Smooth muscle cell (in vitro differentiated cells): ENCODE measurements at regions not wholly inside any gene's neighbourhood (a gene's known extent, or its start where the extent isn't known, plus 50 kb on each side); places are given as distances from the start of the nearest gene placed in this dataset.

Experiments used
- DNase-seq: peaks from one replicate; lab custom pipeline; 2025; ENCODE audit not compliant: unreplicated experiment; lab: John Stamatoyannopoulos, UW
- H2AFZ ChIP-seq: fragments of 200-600 bp; sonication (generic); 2 replicates; pipeline ENCODE4 v1.6.0; 2016; ENCODE audit warnings: antibody characterized with exemption, low read depth, mild to moderate bottlenecking
- H3F3A ChIP-seq: fragments of 200-600 bp; sonication (generic); 2 replicates; pipeline ENCODE4 v1.6.0; 2017; ENCODE audit warnings: antibody characterized with exemption, low read depth
- H3K27ac ChIP-seq: fragments of 200-600 bp; sonication (generic); 2 replicates; pipeline ENCODE4 v1.5.1; 2016; ENCODE audit warnings: low read depth, mild to moderate bottlenecking
- H3K27me3 ChIP-seq: fragments of 200-600 bp; sonication (generic); 2 replicates; pipeline ENCODE4 v1.6.1; 2016; ENCODE audit warnings: low read depth, mild to moderate bottlenecking
- H3K36me3 ChIP-seq: fragments of 200-600 bp; sonication (generic); 2 replicates; pipeline ENCODE4 v1.5.1; 2016; ENCODE audit warnings: low read depth
- H3K4me1 ChIP-seq: fragments of 200-600 bp; sonication (generic); 2 replicates; pipeline ENCODE4 v1.5.1; 2016; ENCODE audit warnings: low read depth
- H3K4me2 ChIP-seq: fragments of 200-600 bp; sonication (generic); 2 replicates; pipeline ENCODE4 v1.6.0; 2016; ENCODE audit warnings: mild to moderate bottlenecking
- H3K4me3 ChIP-seq: fragments of 200-600 bp; sonication (generic); 2 replicates; pipeline ENCODE4 v1.5.1; 2016; ENCODE audit warnings: mild to moderate bottlenecking
- H3K79me2 ChIP-seq: fragments of 200-600 bp; sonication (generic); 2 replicates; pipeline ENCODE4 v1.6.0; 2016; ENCODE audit warnings: low read depth, mild to moderate bottlenecking
- H3K9ac ChIP-seq: fragments of 200-600 bp; sonication (generic); 2 replicates; pipeline ENCODE4 v1.6.0; 2016; ENCODE audit warnings: low read depth
- H3K9me3 ChIP-seq: fragments of 200-600 bp; sonication (generic); replicated peaks from 2 replicates; pipeline ENCODE4 v1.5.1; 2016; ENCODE audit warnings: low read depth
- H4K20me1 ChIP-seq: fragments of 200-600 bp; sonication (generic); 2 replicates; pipeline ENCODE4 v1.6.0; 2016; ENCODE audit warnings: low read depth
- WGBS: methylation state at CpG from one replicate; pipeline ENCODE4 v1.1.7; 2016; ENCODE audit warnings: low lambda C conversion rate; 5-methylcytosine and 5-hydroxymethylcytosine counted together
- TF ChIP-seq, protein P1 (sequence below): fragments of 200-600 bp; sonication (generic); IDR thresholded peaks from 2 replicates; pipeline ENCODE4 v1.5.1; 2017; ENCODE audit warnings: borderline replicate concordance, mild to moderate bottlenecking, antibody characterized with exemption; ENCODE audit not compliant: insufficient read depth, poor library complexity, severe bottlenecking

DNA sequence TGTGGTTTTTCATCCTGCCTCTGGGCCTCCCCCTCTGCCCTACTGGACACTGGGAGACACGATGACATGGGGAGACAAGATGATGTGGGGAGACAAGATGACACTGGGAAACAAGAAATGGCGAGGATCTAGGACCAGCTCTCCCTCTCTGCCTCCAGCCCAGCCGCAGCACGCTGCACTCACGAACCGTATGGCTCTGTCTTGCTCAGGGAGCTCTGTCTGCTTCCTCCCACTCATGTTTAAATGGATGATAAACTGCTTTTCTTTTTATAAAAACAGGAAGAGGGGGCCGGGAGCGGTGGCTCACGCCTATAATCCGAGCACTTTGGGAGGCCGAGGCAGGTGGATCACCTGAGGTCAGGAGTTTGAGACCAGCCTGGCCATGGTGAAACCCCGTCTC, 73.7 kb downstream of the SPATA31D1 start:
- Histone ChIP-seq H3K4me1 (no peaks in the 10 kb centered on the region), H3K9me3 (no peaks in the 10 kb centered on the region), H3K27ac (no peak overlapping the region), H3K79me2 (no peaks in the 10 kb centered on the region), H4K20me1 (no peaks in the 10 kb centered on the region), H3K36me3 (no peaks in the 10 kb centered on the region), H3K4me2 (no peak overlapping the region), H3K4me3 (no peak overlapping the region), H3K27me3 (no peaks in the 10 kb centered on the region), H2AFZ (no peak overlapping the region), H3F3A (no peaks in the 10 kb centered on the region), H3K9ac (no peak overlapping the region)
- whole genome bisulfite sequencing, result 81% methylated on average over 12 of the region's 12 CpGs
- TF ChIP-seq, protein P1, sequence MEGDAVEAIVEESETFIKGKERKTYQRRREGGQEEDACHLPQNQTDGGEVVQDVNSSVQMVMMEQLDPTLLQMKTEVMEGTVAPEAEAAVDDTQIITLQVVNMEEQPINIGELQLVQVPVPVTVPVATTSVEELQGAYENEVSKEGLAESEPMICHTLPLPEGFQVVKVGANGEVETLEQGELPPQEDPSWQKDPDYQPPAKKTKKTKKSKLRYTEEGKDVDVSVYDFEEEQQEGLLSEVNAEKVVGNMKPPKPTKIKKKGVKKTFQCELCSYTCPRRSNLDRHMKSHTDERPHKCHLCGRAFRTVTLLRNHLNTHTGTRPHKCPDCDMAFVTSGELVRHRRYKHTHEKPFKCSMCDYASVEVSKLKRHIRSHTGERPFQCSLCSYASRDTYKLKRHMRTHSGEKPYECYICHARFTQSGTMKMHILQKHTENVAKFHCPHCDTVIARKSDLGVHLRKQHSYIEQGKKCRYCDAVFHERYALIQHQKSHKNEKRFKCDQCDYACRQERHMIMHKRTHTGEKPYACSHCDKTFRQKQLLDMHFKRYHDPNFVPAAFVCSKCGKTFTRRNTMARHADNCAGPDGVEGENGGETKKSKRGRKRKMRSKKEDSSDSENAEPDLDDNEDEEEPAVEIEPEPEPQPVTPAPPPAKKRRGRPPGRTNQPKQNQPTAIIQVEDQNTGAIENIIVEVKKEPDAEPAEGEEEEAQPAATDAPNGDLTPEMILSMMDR, result no peak
- DNase-seq, result no peak

DNA sequence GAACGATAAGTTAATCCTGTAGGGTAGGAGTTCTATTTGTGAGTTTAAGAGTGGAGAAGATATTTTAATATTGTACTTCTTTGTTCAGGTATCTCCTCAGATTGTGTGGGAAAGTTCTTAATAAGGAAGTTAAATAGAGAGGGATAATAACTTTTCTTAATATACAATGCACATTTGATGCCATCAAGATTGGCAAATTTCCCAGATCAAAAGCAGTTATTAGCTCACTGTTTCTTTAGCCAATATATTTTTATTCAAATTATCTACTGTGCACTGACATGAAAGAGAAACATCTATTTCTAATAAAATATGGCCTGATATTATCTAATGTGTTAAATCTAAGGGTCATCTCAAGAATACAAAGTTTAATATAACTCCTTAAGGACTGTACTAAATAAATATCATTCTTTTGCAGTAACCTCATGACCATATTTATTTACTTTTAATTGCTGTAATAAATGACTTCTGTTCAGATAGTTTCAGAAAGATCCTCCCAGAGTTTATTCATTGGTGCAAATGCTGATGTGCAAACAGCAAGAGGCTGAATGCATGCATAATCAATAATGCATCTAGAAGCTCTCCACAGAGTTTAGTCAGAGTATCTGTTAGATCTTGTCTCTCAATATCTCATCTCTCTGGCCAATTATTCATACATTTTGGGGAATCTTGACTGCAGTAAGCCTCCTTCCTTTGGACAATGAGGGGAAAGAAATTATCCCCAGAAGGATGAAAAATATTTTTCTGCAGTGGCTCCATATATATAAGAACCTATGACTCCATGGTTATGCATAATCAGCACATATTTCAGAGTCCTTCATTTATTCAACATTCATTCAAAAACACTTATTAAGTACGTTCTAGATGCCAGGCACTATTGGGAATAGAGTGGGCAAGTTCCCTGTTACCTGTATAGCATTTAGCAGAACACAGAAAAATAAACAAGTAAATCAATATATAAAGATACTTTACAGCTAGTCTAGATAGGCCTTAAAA, 85.3 kb downstream of the SPATA31D1 start:
- Histone ChIP-seq H3K27ac (no peak overlapping the region), H3K9me3 (no peaks in the 10 kb centered on the region)
- WGBS, result 81% methylated on average over 2 of the region's 2 CpGs

DNA sequence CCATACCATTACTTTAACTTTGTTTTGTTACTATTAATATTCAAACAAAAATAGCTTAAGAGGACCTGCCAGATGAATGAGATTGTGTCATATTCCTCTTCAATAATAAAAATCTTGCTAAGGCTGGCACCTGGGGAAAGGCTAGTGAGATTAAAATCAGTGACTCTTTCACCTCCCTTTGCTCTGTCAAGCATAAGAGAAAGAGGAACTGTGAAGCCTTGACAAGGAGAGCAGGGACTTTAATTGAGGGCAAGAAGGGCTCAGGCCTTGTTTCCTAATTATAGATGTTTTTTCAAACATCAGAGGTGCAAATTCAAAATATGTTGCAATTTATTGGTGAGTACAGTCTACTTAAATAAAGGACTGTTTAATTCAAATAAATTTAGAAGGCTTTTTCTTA, 91.7 kb downstream of the SPATA31D1 start:
- Histone ChIP-seq H3K4me2 (no peak overlapping the region), H3K9ac (no peak overlapping the region), H4K20me1 (no peaks in the 10 kb centered on the region), H3K9me3 (no peaks in the 10 kb centered on the region), H3K27ac (no peak overlapping the region), H3K4me1 (no peaks in the 10 kb centered on the region), H2AFZ (no peak overlapping the region), H3F3A (no peaks in the 10 kb centered on the region), H3K4me3 (no peak overlapping the region), H3K27me3 (no peaks in the 10 kb centered on the region), H3K79me2 (no peaks in the 10 kb centered on the region), H3K36me3 (no peaks in the 10 kb centered on the region)
- no peak for DNase-seq
- TF ChIP-seq, protein P1, result no peak

More for the DNA sequence above, 85.3 kb downstream of the SPATA31D1 start:
- Histone ChIP-seq H3K4me3 (no peak overlapping the region), H2AFZ (no peak overlapping the region), H3K9ac (no peak overlapping the region), H3K79me2 (no peaks in the 10 kb centered on the region), H3K27me3 (no peaks in the 10 kb centered on the region), H3F3A (no peaks in the 10 kb centered on the region), H3K4me1 (no peaks in the 10 kb centered on the region), H4K20me1 (no peaks in the 10 kb centered on the region), H3K4me2 (no peak overlapping the region), H3K36me3 (no peaks in the 10 kb centered on the region)
- no peak for DNase-seq
- TF ChIP-seq, protein P1, result no peak
